Thyroid gland (tissue), 4 donors: ENCODE measurements at regions not wholly inside any gene's neighbourhood (a gene's known extent, or its start where the extent isn't known, plus 50 kb on each side); places are given as distances from the start of the nearest gene placed in this dataset.

ENCODE experiments used
- CTCF ChIP-seq, 6 experiments: fragments of 200-600 bp in 3 of 6; fragments of 450-650 bp in 3 of 6; sonication (generic) in 3 of 6; IDR thresholded peaks; one replicate each; pipeline ENCODE4 v1.5.1; 2016 to 2019; ENCODE audit warnings: antibody characterized with exemption in 6 of 6, mild to moderate bottlenecking in 2 of 6, inconsistent platforms in 1 of 6, moderate library complexity in 1 of 6
- POLR2A ChIP-seq, 2 donors: fragments of 450-650 bp; IDR thresholded peaks; one replicate each; pipeline ENCODE4 v1.6.1; 2017; ENCODE audit warnings: antibody characterized with exemption in 2 of 2, mild to moderate bottlenecking in 2 of 2, moderate library complexity in 1 of 2

- TF ChIP-seq CTCF (IDR thresholded peaks at IDR 0.05) (no peak), POLR2A (IDR thresholded peaks at IDR 0.05) (no peak)
Measured at GRCh38 chr13:47129461-47129860, 232.6 kb upstream of the HTR2A start.
